Heart left ventricle (tissue), 16 donors: ENCODE measurements at regions not wholly inside any gene's neighbourhood (a gene's known extent, or its start where the extent isn't known, plus 50 kb on each side); places are given as distances from the start of the nearest gene placed in this dataset.

Experiments used
- ATAC-seq, 4 donors: fragments of 200-7000 bp; cut with Tn5 transposase; one replicate each; pipeline ENCODE4 v1.9.1; 2020 to 2022; ENCODE audit warnings: moderate library complexity in 4 of 4, mild to moderate bottlenecking in 3 of 4, moderate number of reproducible peaks in 1 of 4
- DNase-seq, 5 donors: peaks; one replicate each; pipeline ENCODE4 v3.0.0-alpha.2; 2020
- H3K27ac ChIP-seq, 12 donors: fragments of 200-600 bp; sonication (generic) in 4 of 12; one replicate each; pipeline versions ENCODE4 v1.5.0 to v1.8.0; 2016 to 2022; ENCODE audit warnings: mild to moderate bottlenecking in 2 of 12
- H3K27me3 ChIP-seq, 9 donors: fragments of 200-600 bp; sonication (generic) in 2 of 9; one replicate each; pipeline versions ENCODE4 v1.5.1 to v1.8.0; 2016 to 2022; ENCODE audit warnings: mild to moderate bottlenecking in 3 of 9
- H3K36me3 ChIP-seq, 9 donors: fragments of 200-600 bp; sonication (generic) in 2 of 9; one replicate each; pipeline versions ENCODE4 v1.5.0 to v1.8.0; 2018 to 2022; ENCODE audit warnings: mild to moderate bottlenecking in 2 of 9
- H3K4me1 ChIP-seq, 12 donors: fragments of 200-600 bp; sonication (generic) in 4 of 12; one replicate each; pipeline versions ENCODE4 v1.5.0 to v1.8.0; 2016 to 2022; ENCODE audit warnings: mild to moderate bottlenecking in 3 of 12
- H3K4me3 ChIP-seq, 12 donors: fragments of 200-600 bp; sonication (generic) in 4 of 12; one replicate each; pipeline versions ENCODE4 v1.5.0 to v1.8.0; 2017 to 2022; ENCODE audit warnings: mild to moderate bottlenecking in 9 of 12, moderate library complexity in 4 of 12
- H3K9me3 ChIP-seq, 12 donors: fragments of 200-600 bp; sonication (generic) in 4 of 12; one replicate each; pipeline versions ENCODE4 v1.5.0 to v1.8.0; 2016 to 2022; ENCODE audit warnings: mild to moderate bottlenecking in 1 of 12
- POLR2A ChIP-seq, 2 donors: fragments of 450-650 bp; IDR thresholded peaks; one replicate each; pipeline ENCODE4 v1.6.1; 2017; ENCODE audit warnings: antibody characterized with exemption in 2 of 2, mild to moderate bottlenecking in 2 of 2, moderate library complexity in 2 of 2
- WGBS, 4 donors: extraction: QIAGEN DNeasy Blood & Tissue Kit in 2 of 4; methylation state at CpG; one replicate each; pipeline versions ENCODE4 v1.1.5 to v1.1.7; 2013 to 2018; 5-methylcytosine and 5-hydroxymethylcytosine counted together
- intact Hi-C, 10 donors: fragments of 100-400 bp; cut with DNase I; formaldehyde crosslinking; loops; one replicate each; pipeline versions ENCODE4 v1.11.1 to v1.14.2; 2022
- TF ChIP-seq, protein P1 (sequence below), 12 donors: fragments of 200-600 bp; sonication (generic) in 4 of 12; IDR thresholded peaks; one replicate each; pipeline versions ENCODE4 v1.5.0 to v1.8.0; 2018 to 2022; ENCODE audit warnings: antibody characterized with exemption in 12 of 12, mild to moderate bottlenecking in 5 of 12
- donor health status: ischemic (EF 13 %, LVEDD 7.1; RV severe dilation, severe dysfunction).
- donor health status: healthy with polysubstance abuse.
- donor health status: DM: no; HTN: yes; CAD: no.
- donor health status: DM: no; HTN: no; CAD: no.
- donor health status: ischemic (EF 25% LVEDD 6.9; RV normal size, moderate dysfunction).
- donor health status: ischemic (EF 25% LVEDD 5.7; RV mildly dilated, moderate dysfunction).
- donor health status: healthy.
- donor health status: DM: yes; HTN: yes; CAD: no.
- donor health status: ischemic (EF 35%, LVEDD 5.7; RV mildly dilated, moderate dysfunction).
- donor health status: nonischemic (EF 11% LVEDD 7.7; RV severe dilation, severe dysfunction).
- donor health status: DM: yes; HTN: yes; CAD: no.
- donor health status: PGD.
- donor health status: ischemic (EF 29% LVEDD 5.4; RV normal size, mild dysfunction).
- donor health status: nonischemic (EF 23%, LVEDD 6.1; RV moderate dilation, normal function).

DNA sequence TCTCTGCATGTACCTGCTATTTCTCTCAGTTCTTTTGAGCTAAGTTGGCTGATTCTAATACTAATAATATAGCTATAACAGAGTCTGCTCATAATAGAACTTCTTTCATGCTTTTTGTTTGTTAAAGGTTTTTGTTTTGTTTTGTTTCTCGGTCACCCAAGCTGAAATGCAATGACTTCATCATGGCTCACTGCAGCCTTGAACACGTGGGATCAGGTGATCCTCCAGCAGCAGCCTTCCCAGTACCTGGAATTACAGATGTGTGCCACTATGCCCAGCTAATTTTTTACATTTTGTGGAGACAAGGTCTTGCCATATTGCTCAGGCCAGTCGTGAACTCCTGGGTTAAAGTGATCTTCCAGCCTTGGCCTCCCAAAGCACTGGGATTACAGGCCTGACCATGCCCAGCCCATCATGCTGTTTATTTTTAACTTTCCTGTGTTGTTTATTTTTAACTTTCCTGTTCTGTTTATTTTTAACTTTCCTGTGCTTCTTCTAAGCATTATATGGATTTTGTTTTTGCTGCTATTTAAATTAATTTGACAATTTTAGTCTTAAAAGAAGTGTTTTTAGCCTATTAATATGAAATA is 763.8 kb upstream of the CDH7 start:
- Histone ChIP-seq H3K27ac (peak overlapping the region in 3 of 12 donors; percentile 8 to 28 (median 24)), H3K36me3 (no peaks in the 10 kb centered on the region), H3K4me3 (no peak overlapping the region), H3K27me3 (no peaks in the 10 kb centered on the region), H3K4me1 (peaks cover 0 to 25% (median 6%) of the 10 kb centered on the region in 12 donors), H3K9me3 (no peaks in the 10 kb centered on the region)
- DNase-seq (peak in 2 of 5 donors; percentile 22 to 27), ATAC-seq (peak; percentile 24 to 48 (median 42))
- TF ChIP-seq, protein P1, sequence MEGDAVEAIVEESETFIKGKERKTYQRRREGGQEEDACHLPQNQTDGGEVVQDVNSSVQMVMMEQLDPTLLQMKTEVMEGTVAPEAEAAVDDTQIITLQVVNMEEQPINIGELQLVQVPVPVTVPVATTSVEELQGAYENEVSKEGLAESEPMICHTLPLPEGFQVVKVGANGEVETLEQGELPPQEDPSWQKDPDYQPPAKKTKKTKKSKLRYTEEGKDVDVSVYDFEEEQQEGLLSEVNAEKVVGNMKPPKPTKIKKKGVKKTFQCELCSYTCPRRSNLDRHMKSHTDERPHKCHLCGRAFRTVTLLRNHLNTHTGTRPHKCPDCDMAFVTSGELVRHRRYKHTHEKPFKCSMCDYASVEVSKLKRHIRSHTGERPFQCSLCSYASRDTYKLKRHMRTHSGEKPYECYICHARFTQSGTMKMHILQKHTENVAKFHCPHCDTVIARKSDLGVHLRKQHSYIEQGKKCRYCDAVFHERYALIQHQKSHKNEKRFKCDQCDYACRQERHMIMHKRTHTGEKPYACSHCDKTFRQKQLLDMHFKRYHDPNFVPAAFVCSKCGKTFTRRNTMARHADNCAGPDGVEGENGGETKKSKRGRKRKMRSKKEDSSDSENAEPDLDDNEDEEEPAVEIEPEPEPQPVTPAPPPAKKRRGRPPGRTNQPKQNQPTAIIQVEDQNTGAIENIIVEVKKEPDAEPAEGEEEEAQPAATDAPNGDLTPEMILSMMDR (IDR thresholded peaks at IDR 0.05) = no peak
- no peak for TF ChIP-seq POLR2A (IDR thresholded peaks at IDR 0.05)
- 29 to 37% (median 34%) methylated on average over 3 of the region's 3 CpGs for WGBS, 4 donors
- intact Hi-C loops = no loop called here

DNA sequence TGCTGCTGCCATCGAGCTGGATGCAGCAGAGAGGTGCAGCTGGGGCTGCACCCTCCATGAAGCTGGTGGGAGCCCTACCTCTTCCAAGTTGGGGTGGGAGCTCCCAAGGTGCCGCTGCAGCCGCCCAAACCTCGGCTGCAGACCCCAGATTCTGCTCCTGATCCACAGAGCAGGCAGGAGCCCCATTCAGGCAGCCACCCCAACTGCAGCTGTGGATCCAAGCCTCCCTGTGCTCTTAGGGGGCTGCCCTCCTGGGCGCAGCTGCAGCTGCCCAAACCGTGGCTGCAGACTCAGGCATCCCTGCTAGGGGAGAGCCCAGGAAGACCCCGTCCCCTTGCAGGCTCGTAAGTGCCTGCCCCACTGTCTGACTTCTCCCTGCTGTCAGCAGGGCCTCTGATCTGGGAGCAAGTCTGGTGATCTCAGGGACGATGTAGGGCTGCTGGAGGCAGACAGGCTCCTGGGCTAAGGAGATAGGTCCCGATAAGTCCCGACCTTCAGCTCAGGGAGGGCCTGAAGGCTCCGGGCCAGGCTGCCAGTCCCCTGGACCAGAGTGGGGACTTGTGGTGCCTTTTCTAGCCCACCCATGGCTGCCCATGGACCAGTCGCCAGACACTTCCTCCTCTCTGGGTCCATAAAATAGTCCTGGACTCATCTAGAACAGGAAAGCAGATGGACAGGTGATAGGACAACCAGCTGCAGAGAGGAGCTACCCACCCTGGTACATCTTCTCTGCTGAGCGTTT is 767.1 kb upstream of the CDH7 start:
- 81 to 88% (median 85%) methylated on average over 11 to 14 of the region's 14 CpGs for WGBS, 4 donors
- Histone ChIP-seq H3K27ac (no peak overlapping the region), H3K4me3 (no peak overlapping the region), H3K27me3 (no peaks in the 10 kb centered on the region), H3K4me1 (peaks cover 0 to 26% (median 6%) of the 10 kb centered on the region in 12 donors), H3K36me3 (no peaks in the 10 kb centered on the region), H3K9me3 (no peaks in the 10 kb centered on the region)
- TF ChIP-seq, protein P1 (IDR thresholded peaks at IDR 0.05) = no peak
- TF ChIP-seq POLR2A (IDR thresholded peaks at IDR 0.05) = no peak
- ATAC-seq (peak in 2 of 4 donors; percentile 34 to 41), DNase-seq (no peak)
- intact Hi-C loops = no loop called here

DNA sequence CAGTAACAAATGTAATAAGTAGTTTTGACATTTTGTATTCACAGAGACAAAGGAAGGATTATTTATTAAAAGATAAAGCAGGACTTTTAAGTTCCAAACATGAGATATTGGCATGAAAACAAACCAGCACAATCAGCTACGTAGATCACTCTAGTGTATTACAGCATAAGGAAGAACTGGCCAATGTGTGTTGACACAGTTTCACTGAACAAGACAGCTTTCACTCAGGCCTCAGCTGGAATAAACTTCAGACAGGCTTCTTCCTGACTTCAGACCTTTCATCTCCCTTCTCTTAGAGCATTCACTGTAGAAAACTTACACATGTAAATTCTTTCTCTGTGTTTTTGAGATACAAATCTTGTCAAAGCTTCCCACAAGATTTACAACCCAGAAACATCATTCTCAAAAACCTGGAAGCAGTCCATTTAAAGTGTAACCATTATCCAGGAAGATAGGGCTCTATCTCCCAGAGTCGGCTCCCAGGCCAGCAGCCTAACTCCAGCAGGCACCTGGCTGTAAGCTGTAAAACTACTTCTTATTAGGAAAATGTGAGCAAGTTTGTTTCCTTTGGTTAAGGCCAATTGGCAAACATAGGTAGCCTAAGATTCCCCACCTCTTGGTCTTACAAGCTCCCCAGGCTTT is 768.3 kb upstream of the CDH7 start:
- H3K4me3 ChIP-seq = no peak overlapping the region
- peaks cover 0 to 23% (median 6%) of the 10 kb centered on the region in 12 donors for H3K4me1 ChIP-seq
- DNase-seq = no peak
- WGBS, 4 donors = 19 to 25% (median 21%) methylated on average over 2 of the region's 2 CpGs
- no peaks in the 10 kb centered on the region for H3K36me3 ChIP-seq
- peak overlapping the region in 3 of 12 donors; percentile 1 to 40 (median 6) for H3K27ac ChIP-seq
- TF ChIP-seq, protein P1 (IDR thresholded peaks at IDR 0.05) = no peak
- TF ChIP-seq POLR2A (IDR thresholded peaks at IDR 0.05) = no peak
- intact Hi-C loops = no loop called here
- H3K27me3 ChIP-seq = no peaks in the 10 kb centered on the region
- ATAC-seq = peak in 1 of 4 donors; percentile 56
- no peaks in the 10 kb centered on the region for H3K9me3 ChIP-seq

DNA sequence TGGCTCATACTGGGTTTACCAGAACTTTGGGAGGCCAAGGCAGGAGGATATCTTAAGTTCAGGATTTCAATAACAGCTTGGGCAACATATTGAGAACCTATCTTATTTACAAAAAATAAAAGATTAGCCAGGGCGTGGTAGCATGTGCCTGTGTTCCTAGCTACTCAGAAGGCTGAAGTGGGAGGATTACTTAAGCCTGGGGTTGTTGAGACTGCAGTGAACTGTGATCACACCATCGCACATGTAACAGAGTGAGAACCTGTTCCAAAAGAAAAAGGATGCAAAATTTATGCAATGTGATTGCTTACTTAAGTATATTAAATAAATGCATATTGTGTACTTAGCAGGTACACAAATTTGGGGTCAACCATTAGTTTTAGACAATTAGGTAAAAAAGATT is 768.9 kb upstream of the CDH7 start:
- TF ChIP-seq POLR2A (IDR thresholded peaks at IDR 0.05) = no peak
- TF ChIP-seq, protein P1 (IDR thresholded peaks at IDR 0.05) = no peak
- intact Hi-C loops = no loop called here
- Histone ChIP-seq H3K4me1 (peaks cover 0 to 19% (median 3%) of the 10 kb centered on the region in 12 donors), H3K36me3 (no peaks in the 10 kb centered on the region), H3K27ac (no peak overlapping the region), H3K27me3 (no peaks in the 10 kb centered on the region), H3K4me3 (no peak overlapping the region), H3K9me3 (no peaks in the 10 kb centered on the region)
- DNase-seq (no peak), ATAC-seq (peak in 1 of 4 donors; percentile 50)
- 71 to 84% (median 78%) methylated on average over 2 of the region's 2 CpGs for WGBS, 4 donors
